OCI-LY3 (cell line): ENCODE measurements at regions not wholly inside any gene's neighbourhood (a gene's known extent, or its start where the extent isn't known, plus 50 kb on each side); places are given as distances from the start of the nearest gene placed in this dataset.

ENCODE experiments used
- EZH2phosphoT487 ChIP-seq: fragments of 200-600 bp; shearing (Covaris generic); IDR thresholded peaks from 2 replicates; pipeline ENCODE4 v1.6.1; 2018; ENCODE audit warnings: antibody characterized with exemption, mixed run types, low read depth
- TF ChIP-seq, protein P1 (sequence below): fragments of 200-600, 300-600 bp; sonication (generic); IDR thresholded peaks from 2 replicates; pipeline ENCODE4 v1.5.1; 2014; ENCODE audit warnings: antibody characterized with exemption, low read length, low read depth

DNA sequence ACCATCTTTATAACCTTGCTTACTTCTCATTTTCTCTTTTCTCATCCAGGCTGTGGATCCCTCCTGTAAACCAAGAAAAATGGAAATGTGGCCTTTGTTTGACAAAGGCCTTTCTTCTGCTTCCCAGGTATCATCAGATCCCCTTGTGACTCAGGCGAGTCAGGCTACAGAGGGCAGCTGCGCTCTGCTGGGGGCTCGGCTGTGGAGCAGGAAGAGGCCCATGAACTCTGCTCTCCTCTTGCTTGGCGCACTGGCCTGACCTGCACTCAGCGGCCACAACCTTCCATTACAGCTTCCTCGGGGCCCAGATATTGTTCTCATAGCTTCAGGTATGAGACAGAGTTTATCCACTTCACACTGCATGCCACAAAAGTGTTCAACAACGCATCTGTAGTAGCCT is 457.6 kb upstream of the COBL start:
- TF ChIP-seq, protein P1, sequence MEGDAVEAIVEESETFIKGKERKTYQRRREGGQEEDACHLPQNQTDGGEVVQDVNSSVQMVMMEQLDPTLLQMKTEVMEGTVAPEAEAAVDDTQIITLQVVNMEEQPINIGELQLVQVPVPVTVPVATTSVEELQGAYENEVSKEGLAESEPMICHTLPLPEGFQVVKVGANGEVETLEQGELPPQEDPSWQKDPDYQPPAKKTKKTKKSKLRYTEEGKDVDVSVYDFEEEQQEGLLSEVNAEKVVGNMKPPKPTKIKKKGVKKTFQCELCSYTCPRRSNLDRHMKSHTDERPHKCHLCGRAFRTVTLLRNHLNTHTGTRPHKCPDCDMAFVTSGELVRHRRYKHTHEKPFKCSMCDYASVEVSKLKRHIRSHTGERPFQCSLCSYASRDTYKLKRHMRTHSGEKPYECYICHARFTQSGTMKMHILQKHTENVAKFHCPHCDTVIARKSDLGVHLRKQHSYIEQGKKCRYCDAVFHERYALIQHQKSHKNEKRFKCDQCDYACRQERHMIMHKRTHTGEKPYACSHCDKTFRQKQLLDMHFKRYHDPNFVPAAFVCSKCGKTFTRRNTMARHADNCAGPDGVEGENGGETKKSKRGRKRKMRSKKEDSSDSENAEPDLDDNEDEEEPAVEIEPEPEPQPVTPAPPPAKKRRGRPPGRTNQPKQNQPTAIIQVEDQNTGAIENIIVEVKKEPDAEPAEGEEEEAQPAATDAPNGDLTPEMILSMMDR: no peak
- no peak for TF ChIP-seq EZH2phosphoT487
